Erythroblast (primary cell): ENCODE measurements at regions not wholly inside any gene's neighbourhood (a gene's known extent, or its start where the extent isn't known, plus 50 kb on each side); places are given as distances from the start of the nearest gene placed in this dataset.

Experiments
- GATA1 ChIP-seq: IDR thresholded peaks from 2 replicates; pipeline ENCODE4 v1.6.1; 2011; ENCODE audit warnings: low read depth, mild to moderate bottlenecking, control low read depth, low read length, moderate library complexity
- POLR2A ChIP-seq: IDR thresholded peaks from 2 replicates; pipeline ENCODE4 v1.6.1; 2011; ENCODE audit warnings: mild to moderate bottlenecking, low read length

DNA sequence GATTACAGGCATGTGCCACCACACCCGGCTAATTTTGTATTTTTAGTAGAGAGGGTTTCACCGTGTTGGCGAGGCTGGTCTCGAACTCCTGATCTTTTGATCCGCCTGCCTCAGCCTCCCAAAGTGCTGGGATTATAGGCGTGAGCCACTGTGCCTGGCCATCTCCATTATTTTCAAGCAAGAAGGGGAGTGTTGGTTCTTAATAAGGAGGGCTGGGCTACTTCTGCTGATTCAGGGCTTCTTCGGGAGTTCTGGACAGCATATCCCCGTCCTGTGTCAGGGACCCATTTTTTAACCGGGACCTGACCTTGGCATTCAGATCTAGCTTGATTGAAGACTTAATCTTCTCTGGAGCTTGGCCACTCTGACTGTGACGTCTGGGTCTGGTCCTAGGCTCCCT is 74.1 kb upstream of the SYN2 start:
- TF ChIP-seq POLR2A (no peak), GATA1 (no peak)
